ENCODE measurements at regions not wholly inside any gene's neighbourhood (a gene's known extent, or its start where the extent isn't known, plus 50 kb on each side); places are given as distances from the start of the nearest gene placed in this dataset.
"Not testable (repeated sequence)": the region's sequence is repeated elsewhere in the genome, so short reads cannot be mapped to it uniquely, and the experiment has no call there.

DNA sequence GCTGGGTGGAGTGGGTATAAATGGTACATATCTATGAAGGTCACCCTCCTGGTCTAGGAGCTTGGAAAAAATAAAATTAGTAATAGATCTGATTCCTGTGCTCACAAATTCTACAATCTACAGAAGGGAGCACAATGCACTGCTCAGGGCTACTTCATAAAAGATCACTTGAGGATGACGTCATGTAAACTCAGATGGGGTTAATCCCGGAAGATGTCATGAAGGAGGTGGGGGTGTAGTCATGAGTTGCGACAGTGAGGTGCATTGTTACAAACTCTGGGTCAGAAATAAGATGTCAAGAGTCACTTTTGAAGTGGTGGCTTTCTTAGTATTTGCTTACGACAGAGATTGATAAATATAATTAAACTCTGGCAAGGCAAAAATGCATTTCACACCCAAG, 68.2 kb downstream of the LHX9 start:
- no peak for DNase-seq

DNA sequence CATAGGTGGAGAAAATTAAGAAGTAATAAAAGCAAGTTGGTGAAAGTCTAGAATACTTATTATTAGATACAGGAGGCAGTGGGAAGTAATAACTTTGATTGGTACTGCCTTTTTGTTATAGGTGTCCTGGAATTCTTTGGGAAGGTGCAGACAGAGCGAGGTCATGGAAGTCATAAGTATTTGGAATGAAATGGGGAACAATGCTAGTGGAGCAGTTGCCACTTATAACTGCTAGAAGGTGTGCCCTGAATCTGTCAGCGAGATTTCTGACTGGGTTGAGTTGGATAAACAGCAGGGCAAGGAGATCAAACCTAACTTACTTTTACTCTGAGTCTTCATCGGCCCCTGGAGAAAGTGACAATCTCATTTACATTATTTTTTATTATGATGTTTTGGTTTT, 69.6 kb downstream of the LHX9 start:
- DNase-seq = no peak

DNA sequence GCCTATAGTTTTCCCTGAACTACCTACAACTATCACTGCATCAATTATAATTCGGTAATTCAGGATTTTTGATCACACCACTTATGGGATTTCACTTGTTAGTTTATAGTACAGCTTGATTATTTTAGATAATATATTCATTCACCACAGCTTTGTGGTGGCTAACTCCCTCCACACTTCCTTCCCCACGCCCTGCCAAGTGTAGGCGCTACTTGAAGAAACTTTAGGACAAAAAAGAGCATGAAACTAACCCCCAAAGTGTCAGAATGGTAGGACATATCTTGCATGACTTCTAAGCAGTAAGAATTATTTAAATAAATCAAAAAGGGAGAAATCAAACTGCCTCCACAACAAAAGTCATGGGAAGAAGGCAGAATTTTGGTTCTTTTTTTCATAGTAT, 70.1 kb downstream of the LHX9 start:
- no peak for DNase-seq

DNA sequence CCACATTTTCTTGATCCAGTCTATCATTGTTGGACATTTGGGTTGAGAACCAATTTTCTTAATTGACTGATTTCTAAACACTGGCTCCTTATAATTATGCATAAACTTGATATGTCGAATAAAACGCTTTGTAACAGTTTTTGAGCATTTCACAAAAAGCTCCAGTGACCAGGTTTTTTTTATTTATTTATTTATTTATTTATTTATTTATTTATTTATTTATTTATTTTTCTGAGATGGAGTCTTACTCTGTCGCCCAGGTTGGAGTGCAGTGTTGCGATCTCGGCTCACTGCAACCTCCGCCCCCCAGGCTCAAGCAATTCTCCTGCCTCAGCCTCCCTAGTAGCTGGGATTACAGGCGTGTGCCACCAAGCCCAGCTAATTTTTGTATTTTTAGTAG, 71.4 kb downstream of the LHX9 start:
- not testable (repeated sequence) for DNase-seq

DNA sequence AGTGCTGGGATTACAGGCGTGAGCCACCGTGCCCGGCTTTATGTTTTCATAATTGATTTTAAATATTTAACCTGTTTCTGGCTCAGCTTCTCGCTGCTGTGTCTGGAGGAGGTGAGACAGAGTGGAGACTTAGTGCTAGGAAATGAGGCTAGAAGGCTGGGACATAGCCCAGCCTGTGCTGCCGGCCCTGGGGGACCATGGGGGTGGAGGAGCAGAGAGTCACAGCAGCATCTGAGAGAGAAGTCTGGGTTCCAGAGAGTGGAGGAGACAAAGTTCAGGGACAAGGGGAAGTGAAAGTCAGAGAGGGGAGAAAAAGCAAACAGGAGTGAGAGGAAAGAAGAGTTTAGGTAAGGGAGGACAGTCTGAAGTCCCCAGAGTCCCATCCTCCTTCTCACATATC, 71.9 kb downstream of the LHX9 start:
- no peak for DNase-seq

DNA sequence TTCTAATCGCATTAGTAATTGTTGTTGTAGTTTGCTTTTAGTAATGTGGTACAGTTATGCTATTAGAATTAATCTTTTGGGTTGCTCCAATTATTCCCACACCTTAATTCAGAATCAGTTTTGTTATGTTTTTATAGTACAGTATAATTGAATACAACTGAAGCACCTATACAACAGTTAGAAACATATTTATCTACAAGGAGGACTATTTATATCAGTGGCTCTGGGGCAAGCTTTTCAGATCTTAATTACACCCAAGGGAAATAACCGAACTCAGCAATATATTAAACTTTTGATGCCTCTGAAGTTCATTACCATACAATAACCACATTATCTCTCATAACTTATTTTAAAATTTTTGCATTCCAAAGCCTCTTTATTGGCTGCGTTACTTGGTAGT, 74.4 kb downstream of the LHX9 start:
- DNase-seq = no peak

DNA sequence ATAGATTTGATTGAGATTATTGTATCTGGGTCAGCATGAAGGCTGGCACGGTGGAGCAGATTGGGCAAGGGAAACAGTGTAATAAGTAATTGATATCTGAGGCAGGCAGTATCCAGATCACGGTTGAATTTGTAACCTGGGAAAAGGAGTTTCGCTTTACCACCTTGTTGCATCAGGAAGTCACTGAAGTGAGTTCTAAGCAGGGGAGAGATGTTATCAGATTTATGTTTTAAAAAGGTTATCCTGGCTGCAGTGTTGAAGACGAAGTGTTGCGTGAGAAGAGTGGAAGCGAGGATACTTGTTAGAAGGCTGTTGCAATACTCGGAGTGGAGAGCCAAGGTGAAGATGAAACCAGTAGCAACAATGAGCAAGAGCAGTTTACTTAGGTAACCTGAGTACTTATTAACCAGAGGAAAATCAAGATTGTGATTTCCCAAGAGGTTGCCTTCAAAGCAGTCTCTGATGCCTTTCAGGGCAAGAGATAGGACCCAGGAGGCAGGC, 77.8 kb downstream of the LHX9 start:
- DNase-seq = no peak

DNA sequence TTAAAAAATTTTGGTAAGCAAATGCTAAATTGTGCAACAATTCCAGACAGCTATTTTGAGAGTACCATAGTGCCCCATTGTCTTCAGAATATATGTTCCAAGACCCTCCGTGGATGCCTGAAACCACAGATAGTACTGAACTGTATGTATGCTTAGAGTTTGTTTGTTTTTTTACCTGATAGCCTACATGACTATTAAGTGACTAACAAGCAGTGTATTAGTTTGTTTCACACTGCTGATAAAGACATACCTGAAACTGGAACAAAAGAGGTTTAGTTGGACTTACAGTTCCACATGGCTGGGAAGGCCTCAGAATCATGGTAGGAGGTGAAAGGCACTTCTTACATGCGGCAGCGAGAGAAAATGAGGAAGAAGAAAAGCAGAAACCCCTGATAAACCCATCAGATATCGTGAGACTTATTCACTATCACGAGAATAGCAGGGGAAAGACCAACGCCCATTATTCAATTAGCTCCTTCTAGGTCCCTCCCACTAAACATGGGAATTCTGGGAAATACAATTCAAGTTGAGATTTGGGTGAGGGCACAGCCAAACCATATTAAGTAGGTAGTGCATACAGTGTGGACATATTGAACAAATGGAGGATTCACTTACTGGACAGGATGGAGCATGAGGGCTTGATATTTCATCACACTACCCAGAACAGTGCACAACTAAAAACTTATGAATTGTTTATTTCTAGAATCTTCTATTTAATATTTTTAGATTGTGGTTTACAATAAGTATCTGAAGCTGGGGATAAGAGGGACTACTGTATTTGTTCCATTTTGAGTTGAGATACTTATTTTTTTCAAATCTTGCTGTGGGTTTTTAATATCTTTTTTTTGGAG, 78.5 kb downstream of the LHX9 start:
- no peak for DNase-seq

DNA sequence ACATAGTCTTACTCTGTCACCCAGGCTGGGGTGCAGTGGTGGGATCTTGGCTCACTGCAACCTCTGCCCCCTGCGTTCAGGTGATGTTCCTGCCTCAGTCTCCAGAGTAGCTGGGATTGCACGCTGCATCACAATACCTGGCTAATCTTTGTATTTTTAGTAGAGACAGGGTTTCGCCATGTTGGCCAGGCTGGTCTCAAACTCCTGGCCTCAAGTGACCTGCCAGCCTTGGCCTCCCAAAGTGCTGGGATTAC, 79.0 kb downstream of the LHX9 start:
- DNase-seq = not testable (repeated sequence)

DNA sequence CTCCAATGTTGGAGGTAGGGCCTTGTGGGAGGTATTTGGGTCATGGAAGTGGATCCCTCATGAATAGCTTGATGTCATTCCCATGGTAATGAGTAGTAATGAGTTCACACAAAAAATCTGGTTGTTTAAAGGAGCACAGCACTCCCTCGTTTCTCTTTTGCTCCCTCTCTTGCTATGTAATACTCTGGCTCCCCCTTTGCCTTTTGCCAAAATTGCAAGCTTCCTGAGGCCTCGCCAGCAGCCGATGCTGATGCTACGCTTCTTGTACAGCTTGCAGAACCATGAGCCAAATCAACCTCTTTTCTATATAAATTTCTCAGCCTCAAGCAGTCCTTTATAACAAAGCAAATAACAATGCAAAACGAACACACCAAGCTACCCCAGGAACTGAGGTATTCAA, 80.9 kb downstream of the LHX9 start:
- DNase-seq = no peak

DNA sequence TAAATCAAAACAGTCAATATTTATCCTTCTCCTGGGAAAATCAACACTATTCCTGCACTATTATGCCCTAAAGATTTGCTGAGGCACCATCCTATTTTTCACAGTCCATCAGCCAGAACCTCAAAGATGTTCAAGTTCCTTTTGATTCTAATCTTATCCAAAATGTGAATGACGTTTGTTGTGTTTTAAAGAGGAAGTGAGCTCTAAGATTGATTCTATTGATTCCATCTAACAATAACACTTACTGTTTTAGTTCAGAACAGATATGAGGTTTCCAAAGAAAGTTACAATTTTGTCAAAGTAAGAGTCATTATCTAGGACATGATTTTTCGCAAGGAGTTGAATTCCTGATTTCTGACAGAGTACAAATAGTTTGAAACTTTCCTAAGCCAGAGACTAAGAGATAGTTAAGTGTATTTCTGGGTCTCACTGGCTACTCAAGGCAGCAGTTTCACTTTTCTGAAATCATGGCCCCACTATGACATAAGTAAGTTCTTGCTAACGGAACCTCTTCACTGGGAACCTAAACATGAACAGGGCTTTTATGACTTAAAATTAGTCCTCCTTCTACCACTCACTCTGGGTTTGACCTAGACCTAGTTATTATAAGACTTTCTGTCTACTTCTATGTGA, 84.7 kb downstream of the LHX9 start:
- peak; percentile 52 for DNase-seq

DNA sequence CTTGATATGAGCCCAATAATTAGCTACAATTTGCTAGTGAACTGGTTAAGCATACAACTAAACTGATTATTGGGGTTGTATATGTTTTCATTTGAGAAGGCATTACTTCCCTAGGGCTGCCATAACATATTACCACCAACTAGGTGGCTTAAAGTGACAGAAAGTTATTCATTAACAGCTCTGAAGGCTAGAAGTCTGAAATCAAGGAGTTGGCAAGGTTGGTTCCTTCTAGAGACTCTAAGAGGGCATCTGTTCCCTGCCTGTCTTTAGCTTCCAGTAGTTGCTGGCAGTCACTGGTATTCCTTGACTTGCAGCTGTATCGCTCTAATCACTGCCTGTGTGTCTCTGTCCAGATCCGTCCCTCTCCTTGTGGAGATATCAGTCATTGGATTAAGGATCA, 86.3 kb downstream of the LHX9 start:
- DNase-seq = no peak

DNA sequence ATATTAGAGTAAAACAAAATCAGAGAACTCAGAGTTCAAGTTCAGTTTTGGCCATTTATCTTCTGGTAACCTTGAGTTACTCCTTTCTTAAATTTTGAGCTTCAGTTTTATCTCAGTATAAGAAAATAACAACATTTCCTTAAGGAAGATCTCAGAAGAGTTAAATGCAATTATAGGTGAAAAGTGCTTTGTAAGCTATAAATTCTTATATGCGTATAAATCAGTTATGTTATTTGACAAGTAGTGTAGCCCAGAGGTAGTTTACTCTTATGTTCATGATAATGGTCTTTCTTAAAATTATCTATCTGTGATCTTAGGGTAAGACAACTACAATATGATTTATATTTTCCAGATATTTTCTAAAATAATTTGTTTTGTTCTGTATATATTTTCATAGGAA, 89.8 kb downstream of the LHX9 start:
- DNase-seq = no peak

DNA sequence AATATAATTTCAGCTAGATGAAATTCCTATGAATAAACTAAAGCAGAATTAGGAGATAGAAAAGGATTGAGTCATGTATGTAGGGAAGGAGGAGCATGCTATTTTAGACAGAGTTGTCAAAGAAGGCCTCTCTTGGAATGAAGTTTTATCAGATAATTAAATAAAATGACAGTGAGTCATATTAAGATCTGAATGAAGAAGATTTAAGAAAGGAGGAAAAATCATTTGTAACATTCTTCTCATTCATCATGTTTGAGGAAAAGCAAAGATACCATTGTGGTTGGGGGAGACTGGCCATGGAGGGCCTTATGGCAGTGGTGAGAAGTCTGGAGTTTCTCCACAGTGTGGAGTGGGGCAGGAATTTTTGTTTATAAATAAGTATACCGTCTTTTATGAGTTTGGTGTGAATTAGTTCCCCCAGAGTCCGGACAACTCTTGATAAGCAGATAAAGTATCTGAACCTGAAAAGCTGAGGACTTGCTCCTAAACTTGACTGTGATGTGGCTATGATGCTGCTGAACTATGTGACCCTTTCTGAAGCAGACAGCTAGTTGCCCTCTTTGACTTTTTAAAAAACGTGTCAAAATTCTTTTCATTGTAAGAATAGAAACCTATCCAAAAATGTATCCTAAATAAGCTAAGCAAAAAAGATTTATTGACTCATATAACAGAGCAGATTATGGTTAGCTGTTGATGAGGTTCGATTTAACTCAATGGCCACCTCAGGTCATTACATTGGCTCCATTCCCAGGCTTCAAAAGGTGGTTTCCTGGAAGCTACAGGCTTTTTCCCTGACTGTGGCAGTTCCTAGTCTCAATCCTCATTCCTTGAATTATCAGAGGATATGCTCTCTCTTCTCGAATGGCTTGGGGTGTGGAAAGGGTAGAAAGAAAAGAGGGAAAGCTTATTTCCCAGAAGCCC, 90.8 kb downstream of the LHX9 start:
- DNase-seq = peak; percentile 70

DNA sequence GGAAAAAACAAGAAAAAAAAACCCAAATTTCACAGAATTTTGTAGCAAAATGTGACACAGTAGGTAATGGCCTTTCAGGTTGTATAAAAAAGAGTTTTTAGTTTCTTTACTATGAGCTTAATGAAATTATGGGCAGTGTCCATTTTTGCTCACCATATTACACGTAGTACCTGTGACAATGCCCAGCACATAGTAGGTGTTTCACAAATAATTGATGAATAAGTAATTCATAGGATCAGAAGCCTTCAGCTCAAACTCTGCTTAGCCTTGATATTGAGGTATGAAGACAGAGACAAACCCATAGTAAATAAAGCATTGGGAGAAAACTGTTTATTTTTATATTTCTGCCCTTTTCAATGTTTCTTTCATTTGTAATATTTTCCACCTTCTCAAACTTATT, 97.2 kb downstream of the LHX9 start:
- DNase-seq = no peak

DNA sequence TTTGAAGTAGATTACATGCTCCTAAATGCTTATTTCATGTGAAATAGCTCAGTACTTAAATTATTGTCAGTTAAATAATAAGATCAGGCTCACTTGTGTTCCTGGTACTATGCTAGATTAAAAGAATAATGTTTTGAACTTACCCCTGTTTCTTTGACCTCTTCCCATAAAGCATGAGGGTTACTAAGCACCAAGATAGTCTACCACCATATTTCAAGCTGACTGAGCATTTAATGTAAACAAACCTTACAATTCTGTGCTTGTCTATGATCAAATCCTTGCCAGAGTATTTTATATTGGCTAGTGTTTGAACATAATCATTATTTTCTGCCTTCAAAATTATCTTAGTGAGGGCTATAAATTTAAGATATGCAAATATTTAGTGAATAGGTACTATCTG, 98.1 kb downstream of the LHX9 start:
- no peak for DNase-seq

DNA sequence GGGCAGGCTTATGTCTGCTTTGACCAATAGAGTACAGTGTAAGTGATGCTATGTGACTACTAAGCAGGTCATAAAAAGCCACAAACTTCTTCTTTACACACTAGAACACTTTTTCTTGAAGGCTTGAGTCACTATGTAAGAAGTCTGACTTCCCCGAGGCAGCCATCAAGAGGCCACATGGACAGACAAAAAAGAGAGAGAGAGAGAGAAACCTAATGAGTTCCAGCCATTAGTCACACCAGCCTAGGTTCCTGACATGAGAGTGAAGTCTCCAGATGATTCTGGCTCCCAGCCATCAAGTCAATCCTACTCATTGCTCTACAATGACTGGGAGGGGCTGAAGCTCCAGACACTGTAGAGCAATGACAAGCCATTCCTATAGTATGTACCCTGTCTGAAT, 101.4 kb downstream of the LHX9 start:
- DNase-seq = peak; percentile 100

DNA sequence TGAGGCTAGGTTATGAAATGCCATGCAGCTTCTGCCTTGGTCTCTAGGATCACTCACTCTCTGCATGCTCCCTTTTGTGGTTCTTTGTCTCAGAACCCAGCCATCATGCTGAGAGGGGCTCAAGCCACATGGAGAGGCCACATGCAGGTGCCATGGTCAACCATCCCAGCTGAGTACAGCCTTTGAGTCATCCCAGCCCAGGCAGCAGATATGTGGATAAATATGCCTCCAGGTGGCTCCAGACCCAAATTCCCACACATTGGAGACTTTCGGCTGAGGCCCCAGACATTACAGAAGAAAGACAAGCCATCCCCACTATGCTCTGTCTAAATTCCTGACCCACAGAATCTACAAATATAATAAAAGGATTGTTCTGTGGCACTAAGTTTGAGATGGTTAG, 102.0 kb downstream of the LHX9 start:
- no peak for DNase-seq

DNA sequence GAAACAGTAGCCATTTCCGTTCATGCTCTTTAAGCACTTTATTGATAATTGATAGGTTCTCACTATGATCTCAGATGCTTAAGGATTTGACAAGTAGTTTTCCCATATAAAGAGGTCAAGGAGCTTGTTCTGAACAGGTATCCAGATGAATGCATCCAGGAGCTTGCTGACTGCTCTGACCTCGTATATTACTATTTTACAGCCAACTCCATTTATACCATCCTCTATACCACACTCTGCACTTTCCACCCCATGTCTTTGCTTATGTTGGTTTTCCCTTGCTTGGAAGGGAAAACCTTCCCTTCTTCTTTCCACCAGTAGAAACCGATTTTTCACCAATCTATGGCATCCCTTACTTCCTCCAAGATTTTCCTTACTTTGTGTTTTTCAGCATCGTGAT, 107.2 kb downstream of the LHX9 start:
- DNase-seq = no peak

DNA sequence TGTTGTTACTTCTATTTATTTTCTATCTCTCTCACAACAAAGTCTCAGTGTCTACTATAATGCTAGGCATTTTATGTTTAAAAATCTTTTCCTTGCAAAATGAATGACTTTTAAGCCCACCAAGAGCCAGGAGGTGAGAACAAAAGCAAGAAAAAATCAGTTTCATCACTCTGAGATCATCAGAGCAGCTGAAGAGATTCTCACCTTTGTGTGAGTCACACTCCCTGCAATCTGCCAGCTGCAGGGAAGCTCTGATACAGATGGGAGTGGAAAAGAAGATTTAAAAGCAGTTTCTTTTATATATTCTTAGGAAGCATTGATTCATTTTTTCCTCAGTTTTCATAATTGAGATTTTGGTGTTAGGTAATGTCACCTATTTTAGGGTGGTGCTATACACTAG, 107.6 kb downstream of the LHX9 start:
- peak; percentile 39 for DNase-seq

DNA sequence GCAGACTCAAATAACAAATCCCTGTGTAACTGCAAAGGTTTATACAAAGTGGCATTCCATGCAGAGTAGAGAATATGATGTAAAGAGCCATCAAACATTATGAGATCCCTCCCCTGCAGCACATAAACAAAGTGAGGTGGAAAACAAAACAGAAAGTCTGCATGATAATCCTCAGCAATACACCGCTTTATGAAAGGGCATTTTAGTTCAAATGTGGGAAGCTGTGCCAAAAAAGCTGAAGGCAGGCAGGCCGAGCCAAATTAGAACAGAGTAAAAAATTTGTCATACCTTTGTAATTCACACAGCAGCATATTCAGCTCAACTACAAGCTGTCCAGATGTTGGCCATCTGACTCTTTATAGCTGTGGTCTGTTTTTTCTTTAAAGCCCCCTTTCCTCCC, 113.5 kb downstream of the LHX9 start:
- peak; percentile 76 for DNase-seq

DNA sequence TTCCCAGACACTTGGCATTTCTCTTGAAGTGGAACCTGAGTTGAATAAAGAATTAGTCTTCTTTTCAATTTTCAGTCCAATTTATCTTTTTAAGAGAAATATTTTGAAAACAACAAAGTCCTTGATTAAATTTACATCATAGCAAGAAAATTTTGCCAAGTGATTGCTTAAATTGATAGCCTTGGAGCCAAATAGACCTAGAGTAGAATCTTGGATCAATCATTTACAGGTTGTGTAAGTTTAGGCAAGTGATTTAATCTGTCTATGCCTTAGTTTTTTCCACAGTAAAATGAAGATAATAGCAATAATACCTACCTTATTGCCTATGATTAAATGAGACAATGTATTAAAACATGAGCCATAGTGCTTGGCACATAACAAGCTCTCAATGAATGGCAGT, 113.9 kb downstream of the LHX9 start:
- DNase-seq = no peak

DNA sequence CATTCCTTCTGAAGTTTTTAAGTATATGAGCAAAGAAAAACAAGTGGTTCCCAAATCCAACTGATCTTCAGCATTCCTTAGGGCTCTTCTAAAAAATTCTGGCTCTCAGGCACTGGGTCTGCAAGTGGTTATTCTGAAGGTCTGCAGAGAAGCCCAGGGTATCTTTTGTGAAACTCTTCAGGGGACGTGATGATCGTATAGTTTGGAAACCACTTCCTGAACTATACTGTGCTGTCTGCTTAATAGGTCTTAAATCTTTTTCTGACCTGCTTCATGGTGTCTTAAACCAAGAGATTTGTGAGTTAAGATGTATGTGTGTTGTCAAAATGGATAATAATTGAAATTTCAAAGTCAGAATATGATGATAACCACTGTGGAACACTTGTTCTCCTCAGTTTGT, 115.5 kb downstream of the LHX9 start:
- no peak for DNase-seq

DNA sequence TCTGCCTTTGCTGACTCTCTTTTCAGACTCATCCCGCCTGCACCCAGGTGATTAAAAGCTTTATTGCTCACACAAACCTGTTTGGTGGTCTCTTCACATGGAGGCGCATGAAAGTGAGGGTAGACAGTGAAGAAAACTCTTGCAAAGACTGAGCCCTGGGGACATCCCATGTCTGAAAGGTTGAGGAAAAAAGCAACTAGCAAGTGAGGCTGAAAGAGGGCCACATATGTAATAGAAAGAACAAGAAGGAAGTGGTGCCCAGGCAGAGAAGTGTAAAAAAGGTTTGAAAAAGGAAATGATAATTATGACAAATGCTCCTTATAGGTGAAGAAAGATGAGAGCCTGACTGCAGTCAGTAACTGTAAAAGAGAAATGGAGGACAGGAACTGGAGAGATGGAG, 115.9 kb upstream of the NEK7 start:
- no peak for DNase-seq
